NCI-H1105 (cell line): ENCODE measurements at regions not wholly inside any gene's neighbourhood (a gene's known extent, or its start where the extent isn't known, plus 50 kb on each side); places are given as distances from the start of the nearest gene placed in this dataset.

Experiments
- DNase-seq: peaks from one replicate; lab custom pipeline; 2025; lab: John Stamatoyannopoulos, UW

DNA sequence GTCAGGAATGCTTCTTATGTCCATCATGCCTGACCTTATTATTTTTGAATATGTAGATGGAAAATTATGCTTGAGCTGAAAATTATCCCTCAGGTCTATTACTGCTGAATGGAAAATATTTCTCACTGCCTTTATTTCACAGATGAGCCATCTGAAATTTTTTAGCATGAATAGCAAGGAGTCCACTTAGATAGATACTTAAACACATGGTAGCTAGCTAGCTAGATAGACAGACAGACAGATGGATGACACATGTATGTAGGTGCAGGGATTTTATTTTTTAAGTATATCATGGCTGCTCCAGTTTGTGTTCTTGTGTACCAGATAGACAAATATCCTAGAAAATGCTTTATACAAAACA is 645.0 kb downstream of the MMUT start:
- DNase-seq: no peak

DNA sequence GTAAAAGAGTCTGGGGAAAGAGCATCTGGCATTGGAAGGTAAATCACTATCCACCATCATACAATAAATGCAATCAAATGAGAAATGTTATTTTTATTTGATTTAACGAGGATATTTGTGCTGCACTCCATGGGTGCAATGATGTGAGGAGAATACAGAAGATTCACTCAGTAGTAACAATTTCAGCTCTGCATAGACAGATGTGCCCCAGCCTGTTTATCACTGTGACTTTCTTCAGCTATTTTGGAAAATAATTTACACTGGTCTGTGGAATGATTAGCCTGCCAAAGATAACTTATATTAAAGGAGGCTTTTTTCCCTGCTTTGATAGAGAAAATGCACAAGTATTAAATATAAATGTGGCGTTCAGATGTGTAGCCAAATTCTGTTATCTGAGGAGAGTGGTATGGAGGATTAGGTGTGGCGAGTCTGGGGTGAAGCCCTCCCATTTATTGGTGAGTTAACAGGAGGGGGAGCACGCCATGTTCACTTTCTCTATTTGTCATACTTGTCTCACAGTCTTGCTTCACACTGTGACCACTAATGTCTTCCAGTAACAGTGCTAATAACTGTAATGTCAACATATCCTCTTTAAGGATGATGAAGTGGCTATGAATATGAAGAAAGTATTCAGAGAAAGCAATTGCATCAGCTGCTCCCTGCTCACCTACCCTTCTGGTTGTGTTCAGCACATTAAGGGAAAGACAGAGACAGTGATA is 645.6 kb downstream of the MMUT start:
- DNase-seq: no peak

DNA sequence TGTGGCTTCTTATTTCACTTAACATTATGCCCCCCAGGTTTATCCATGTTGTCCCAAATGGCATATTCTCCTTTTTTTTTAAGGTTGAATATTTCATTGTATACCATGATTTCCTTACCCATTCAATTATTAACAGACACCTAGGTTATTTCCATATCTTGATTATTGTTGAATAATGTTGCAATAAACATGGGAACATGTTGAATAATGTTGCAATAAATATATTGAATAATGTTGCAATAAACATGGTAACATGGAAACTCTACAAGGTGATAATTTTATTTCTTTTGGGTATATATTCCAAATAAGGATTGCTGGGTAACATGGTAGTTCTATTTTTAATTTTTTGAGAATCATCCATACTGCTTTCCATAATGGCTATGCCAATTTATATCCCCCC is 648.1 kb downstream of the MMUT start:
- DNase-seq: no peak

DNA sequence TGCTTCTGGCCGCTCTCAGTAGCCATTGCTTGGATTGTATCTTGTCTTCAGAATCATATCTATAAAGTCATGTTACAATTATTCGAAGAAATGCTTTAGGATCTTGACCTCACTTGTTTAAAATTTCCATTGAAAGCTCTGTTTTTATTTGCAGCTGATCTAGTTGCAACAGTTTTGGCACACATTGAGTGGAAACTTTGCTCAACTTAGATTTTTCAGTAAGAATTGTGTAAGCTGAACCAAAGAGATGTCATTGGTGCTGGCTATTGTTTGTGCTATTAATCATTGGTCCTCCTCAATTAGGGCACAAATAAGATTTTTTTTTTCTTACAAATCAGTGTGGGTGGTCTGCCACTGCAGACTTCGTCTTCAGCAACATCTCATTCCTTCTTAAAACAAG is 649.2 kb downstream of the MMUT start:
- DNase-seq: no peak

DNA sequence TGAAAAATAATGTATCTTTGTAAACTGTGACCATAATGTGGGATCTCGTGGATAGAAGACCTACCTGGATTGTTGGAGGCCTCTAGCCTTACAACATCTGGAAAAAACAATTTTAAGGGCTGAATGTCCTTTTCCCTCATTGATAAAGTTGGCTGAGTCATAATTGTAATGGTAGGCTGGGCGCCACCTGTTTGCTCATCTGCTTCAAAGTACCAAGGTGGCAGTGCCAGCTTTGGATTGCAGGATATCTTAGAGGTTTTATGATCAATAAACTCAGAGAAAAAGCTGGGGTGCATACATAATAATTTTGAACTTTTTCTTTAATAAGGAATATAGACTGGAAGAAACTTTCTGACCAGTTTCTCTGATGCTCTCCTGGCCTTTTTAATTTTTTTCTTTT is 653.4 kb downstream of the MMUT start:
- DNase-seq: no peak

DNA sequence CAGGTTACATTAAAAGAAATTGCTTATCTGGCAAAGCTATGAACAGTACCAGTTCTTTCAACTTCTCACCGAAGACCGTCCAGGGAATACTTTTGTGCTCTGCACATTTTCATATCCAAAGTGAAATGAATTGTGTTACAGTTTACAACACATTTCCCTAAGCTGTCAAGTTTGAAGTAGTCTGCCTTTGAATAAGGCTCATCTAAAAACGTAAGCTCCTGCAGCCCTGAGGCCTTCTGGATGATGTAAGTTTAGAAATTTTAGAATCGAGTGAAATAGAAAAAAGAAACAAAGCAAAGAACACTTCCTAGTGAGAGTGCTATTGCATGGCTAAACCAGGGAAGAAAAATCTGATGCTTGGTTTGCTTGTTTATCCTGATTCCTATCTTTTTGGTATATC is 653.8 kb downstream of the MMUT start:
- DNase-seq: no peak

DNA sequence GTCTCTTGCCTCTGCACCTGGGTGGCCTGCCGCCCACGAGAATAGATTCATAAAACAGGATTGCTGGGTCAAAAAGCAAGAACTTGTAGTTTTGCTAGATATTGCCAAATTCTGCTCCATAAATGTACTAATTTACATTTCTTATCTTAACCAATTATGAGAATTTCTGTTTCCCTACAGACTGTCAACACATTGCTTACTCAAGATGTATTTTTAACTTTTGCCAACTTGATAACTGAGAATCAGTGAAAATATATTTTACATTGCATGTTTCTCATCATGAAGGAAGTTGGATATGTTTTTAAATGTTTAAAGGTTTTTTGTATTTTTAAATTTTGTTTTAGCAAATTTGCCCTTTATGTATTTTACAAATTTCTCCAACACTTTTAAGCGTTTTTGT is 664.8 kb downstream of the MMUT start:
- DNase-seq: no peak

DNA sequence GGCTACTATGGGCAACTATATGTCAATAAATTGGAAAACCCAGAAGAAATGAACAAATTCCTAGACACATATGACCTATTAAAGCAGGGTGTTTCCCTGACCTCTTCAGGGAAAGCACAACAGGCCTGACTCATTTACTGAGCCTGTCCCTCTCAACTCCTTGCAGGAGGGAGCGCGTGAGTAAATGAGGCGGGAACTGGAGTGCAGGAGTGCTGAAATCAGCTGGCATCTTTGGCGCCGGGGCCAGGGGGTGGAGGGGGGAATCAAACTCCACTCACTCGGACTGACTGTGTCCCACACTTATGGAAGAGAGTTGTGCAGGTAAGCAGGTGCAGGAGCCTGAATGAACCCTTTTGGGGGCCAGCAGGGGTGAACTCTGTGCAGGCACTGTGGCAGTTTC is 671.2 kb upstream of the PTCHD4 start:
- DNase-seq: no peak

DNA sequence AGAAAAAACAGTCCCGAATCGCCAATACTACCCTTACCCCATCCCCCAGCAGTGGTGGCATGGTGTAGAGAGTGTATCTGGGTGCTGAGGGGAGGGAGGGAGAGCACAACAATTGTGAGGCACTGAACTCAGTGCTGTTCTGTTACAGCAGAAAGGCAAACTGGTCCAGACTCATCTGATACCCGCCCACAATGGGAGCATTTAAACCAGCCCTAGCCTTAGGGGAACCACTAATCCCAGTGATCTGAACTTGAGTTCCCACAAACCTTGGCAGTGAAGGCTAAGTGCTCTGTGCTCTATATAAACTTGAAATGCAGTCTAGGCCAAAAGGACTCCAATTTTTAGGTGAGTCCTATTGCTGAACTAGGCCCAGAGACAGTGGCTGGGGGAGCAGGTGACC is 666.4 kb upstream of the PTCHD4 start:
- DNase-seq: no peak

DNA sequence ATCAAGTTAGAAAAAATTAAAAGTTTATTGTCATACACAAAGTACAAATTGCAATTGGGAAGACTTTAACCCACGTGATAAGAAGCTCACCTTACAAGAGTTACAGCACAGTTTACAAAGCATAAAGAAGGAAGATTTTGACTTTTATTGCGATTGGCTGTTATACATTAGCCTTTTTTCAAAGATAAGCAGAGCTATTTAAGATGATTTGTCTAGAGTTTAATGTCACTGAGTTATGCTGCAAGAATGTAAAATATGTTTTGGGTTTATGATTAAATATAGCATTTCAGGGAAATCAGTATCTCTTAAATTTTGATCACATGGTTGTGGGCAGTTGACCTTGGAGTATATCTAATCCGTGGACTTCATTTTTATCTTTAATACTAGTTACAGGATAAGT is 664.2 kb upstream of the PTCHD4 start:
- DNase-seq: no peak

DNA sequence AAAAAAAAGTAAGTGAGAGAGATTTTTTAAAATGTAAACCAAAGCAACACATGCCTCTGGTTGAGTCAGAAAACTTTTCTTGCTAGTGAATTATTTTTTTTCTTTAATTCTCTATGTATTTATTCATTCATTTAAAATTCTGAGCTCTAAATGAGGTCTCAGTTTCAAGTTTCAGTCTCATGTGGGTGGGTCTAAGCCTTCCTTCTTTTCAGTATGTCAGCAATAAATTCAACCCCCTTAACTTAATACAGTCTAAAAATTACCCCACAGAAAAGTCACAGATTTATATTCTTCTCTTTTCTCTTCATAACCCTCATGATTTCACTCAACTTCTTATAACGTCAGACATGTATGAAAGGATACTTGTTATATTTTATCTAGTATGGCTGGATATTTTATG is 663.3 kb upstream of the PTCHD4 start:
- no peak for DNase-seq

DNA sequence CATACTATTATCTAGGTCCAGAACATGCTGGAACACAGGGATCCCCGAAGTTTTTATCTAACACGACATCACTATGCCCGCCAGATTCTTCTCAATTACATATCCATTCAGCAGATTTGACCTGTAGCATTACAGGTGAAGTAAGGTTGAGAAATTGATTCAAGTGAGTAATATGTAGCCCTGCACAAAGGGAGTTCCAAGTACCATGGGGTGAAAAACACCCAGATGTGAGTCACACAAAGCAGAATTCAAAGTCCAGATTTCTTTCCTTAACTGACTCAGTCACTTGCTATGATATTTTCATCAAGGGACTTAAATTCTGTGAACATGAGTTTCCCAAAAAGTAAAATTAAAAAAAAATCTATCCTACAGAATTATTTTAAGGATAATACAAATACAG is 655.4 kb upstream of the PTCHD4 start:
- no peak for DNase-seq

DNA sequence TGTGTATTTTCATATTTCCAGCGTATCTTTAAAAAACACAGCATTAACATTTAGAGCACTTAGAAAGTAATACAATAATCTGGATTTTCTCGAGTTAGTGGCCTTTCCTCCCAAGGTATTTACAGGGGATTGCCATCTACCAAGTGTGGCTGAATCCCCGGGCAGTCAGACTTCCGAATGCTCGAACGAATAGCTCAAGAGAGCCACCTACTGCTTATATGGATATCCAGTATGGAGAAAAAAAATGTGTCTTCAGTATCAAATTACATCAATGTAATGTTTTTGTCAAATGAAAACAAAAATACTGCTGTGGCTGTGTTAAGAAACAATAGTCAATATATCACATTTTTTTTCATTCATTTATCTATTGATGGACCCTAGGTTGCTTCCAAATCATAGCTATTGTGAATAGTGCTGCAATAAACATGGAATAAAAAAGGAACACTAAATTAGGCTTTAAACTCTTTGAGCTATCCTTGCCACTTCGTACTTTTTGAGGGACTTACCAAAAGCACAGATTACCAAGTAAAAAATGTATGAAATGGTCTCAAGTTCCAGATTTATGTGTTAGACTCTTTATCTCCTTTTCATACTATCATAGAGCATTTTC is 654.5 kb upstream of the PTCHD4 start:
- peak; percentile 57 for DNase-seq

DNA sequence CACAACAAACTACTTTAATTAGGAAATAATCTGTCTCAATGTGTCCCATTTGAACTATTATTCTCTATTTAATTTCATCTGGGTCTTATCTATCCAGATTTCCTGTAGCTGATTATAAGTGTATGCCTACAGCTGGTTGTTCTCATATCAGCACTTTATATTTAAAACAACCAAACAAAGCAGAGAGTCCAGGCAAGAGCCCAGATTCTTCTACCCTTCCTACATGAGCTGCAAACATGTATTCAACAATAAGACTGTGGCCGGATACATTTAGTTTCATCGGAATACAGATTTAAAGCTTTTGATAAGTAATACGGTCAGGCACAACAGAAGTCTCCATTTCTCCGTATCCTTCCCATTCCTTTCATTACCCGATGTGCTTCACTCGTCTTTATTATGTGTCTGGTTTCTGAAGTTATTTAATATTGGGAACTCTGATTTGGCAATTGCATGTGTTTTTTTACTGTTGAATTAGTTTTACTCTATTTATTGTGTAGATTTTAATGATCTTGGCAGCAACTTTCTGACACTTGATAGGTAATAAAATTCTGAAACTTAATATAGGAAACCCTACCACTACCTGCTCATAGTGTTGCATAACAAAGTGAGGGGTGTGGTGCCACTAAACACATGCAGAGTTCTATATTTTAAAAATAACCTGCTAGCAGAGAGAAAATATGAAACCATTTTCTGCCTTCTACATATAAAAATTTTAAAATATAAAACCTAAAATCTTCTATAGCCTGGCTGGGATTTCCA is 653.5 kb upstream of the PTCHD4 start:
- no peak for DNase-seq

DNA sequence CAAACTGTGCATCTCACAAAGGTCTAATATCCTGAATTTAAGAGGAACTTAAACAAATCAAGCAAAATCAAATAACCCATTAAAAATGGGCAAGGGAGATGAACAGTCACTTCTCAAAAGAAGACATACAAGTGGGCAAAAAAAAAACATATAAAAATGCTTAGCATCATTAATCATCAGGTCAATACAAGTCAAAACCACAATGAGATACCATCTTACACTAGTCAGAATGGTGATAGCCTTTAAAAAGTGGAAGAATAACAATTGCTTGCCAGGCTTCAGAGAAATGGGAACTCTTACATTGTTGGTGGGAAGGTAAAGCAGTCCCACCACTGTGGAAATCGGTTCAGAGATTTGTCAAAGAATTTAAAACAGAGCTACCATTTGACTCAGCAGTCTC is 646.7 kb upstream of the PTCHD4 start:
- no peak for DNase-seq

DNA sequence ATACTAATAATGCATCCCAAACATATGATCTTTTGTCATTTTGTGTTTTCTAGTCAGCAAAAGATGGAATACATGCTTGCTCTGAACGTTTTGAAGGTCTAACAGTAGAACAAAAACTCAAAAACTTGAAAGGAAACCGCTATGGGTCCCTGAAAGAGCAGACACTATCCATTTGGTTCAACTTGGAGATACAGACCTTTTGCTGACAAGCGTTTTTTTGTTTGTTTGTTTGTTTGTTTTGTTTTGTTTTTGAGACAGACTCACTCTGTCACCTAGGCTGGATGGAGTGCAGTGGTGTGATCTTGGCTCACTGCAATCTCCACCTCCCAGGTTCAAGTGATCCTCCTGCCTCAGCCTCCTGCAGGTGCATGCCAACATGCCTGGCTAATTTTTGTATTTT is 644.3 kb upstream of the PTCHD4 start:
- DNase-seq: no peak

DNA sequence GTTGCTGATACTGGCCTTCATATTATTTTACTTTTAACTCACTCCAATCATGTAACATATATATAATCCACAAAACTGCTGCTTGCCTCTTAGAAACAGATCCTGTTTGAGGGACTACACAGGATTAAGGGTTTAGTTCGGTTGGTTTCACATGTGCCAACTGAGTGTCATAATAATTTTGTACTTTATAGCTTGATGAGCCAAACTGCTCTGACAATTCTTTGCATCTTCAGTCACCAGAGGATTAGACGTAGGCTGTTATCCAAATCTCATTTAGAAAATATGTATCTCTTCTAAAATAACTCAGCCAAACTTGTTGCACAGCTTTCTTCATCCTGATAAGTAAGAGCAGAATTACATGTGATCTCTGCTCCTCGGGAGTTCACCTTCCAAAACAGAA is 643.6 kb upstream of the PTCHD4 start:
- no peak for DNase-seq

DNA sequence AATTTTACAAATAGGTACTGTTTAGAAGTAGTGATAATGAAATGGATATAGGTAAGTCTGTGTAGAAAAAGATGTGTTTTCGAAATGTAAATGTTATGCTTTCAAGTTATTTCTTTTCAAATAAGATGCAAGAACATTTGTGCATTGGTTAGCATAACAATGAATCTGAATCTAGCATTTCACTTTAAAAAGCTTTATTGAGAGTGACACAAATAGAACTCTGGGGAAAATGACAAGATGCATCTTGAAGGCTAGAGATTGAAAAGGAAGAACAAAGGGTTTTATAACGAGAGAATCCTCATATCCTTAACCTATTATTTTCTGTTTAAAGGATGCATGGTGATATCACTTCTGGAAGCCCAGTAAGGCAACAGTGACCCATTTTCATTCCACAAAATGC is 639.9 kb upstream of the PTCHD4 start:
- DNase-seq: no peak

DNA sequence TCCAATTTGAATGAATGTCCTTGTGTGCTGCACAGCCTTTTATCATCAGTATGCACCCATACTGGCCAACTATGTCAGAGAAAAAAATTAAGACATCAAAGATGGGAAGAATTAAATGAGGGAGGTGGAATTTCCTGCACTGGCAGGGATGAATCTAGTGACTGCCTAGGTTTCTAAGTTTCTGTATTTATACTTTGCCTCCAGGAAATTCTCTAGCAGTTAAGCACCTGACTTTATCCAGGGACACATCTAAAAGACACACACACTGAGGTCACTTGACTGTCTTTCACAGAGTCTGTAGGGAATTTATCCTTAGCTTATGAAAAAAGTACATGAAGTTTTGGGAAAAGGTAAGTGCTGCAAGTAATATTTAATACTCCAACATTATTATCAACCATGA is 636.5 kb upstream of the PTCHD4 start:
- DNase-seq: no peak

DNA sequence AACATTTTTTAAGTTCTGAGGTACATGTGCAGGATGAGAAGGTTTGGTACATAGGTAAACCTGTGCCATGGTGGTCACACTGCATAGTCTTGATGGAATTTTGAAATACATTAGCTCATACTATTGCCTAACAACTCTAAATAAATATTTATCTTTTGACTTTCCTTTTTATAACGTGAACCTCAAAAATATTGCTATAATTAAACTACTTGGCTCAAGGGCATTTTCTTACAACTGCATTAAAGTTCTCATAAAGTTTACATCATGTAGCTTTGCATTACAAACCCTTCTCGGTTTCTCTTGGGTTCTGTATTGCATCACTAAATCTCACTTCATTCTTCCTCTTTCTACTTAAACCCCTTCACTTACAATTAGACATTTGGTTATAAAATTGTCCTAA is 636.0 kb upstream of the PTCHD4 start:
- no peak for DNase-seq

DNA sequence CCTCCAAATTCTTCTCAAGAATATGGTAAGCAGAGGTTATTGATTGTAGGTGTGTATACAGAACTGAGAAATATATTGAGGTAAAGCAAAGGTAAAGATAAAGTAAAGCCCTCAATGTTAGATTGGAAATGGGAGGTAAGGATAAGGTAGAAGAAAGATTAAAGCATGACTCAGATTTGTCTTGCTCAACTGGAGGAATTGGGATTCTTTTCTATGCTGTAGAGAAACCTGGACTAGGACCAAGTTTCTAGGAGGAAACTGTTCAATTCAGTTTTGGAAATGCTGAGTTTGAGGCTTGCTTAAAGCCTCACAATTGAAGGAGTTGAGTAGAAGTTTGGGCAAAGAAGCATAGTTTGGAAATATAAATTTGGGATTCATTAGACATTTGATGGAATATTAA is 634.0 kb upstream of the PTCHD4 start:
- no peak for DNase-seq

DNA sequence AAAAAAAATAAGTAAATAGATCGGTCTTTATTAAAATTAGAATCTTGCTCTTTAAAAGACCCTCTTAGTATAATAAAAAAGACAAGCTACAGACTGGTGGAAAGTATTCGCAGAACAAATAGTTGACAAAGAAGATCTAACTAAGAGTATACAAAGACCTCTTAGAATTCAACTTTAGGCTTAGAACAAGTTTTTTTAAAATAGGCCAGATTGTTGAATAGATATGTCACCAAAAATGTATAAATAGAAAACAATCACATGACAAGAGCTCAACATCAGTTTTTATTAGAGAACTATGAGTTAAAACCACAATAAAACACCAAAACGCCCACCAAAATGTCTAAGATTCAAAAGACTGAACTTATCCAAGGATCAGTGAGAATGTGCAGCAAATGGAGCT is 632.7 kb upstream of the PTCHD4 start:
- no peak for DNase-seq

DNA sequence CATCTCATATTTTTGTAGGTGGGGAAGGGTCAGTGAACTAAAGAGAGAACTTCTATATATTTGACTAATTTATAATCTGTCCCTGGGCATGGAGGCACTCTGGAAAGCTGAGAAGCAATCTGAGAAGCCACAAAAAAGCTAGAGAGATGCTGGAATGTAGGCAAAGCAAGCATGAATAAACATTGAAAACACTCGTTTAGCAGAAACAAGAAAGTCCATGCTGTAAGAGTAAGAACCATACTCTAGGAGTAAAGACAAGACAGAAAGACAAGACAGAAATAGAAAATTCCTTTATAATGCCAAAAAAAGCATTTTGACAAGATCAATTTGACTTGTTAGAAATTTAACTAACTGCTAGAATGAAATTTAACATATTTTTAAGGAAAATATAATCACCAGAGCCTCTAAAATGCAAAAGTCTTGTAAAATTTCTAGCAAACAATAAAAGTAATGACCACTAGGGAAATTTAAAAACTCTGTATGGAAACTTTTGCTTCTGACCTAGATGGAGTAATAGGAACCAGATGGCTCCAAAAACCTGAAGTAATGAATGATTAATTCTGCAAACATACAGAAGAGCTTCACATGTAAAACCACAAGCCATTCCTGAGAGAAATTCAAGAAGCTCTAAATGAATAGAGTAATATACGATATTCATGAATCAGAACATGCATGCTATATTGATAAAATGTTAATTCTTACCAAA is 625.7 kb upstream of the PTCHD4 start:
- no peak for DNase-seq
